HepG2 (cell line): ENCODE measurements at regions not wholly inside any gene's neighbourhood (a gene's known extent, or its start where the extent isn't known, plus 50 kb on each side); places are given as distances from the start of the nearest gene placed in this dataset.

Source experiments
- CHD2 ChIP-seq: IDR thresholded peaks from 2 replicates; pipeline ENCODE4 v1.6.1; 2011; ENCODE audit warnings: low read depth, low read length, improper control_type of control experiment
- EP300 ChIP-seq, 3 experiments: sonication (generic) in 1 of 3; formaldehyde crosslinking in 1 of 3; IDR thresholded peaks; 2 replicates each; pipeline versions ENCODE4 v1.5.1 to v1.6.1; 2011 to 2020; ENCODE audit warnings: low read depth in 2 of 3, low read length in 2 of 3, borderline replicate concordance in 1 of 3, improper control_type of control experiment in 1 of 3, mild to moderate bottlenecking in 1 of 3, missing genetic modification reagents in 1 of 3, moderate library complexity in 1 of 3
- EZH2 ChIP-seq: conservative IDR thresholded peaks from 2 replicates; pipeline ENCODE4 v1.6.1; 2012; ENCODE audit warnings: mild to moderate bottlenecking, low read depth, low read length, moderate library complexity
- MED8 ChIP-seq: sonication (generic); formaldehyde crosslinking; IDR thresholded peaks from 2 replicates; pipeline ENCODE4 v1.8.1; 2023; ENCODE audit warnings: mild to moderate bottlenecking, missing genetic modification reagents; ENCODE audit not compliant: insufficient replicate concordance
- NR3C1 ChIP-seq: sonication (generic); formaldehyde crosslinking; IDR thresholded peaks from 2 replicates; pipeline ENCODE4 v1.4.0; 2020; ENCODE audit warnings: missing genetic modification reagents
- RAD21 ChIP-seq: fragments of 450-650 bp; formaldehyde crosslinking; IDR thresholded peaks from 2 replicates; pipeline ENCODE4 v1.5.0; 2020; ENCODE audit warnings: mild to moderate bottlenecking
- SIX4 ChIP-seq: sonication (generic); formaldehyde crosslinking; IDR thresholded peaks from 2 replicates; pipeline ENCODE4 v1.4.0; 2020; ENCODE audit warnings: missing genetic modification reagents
- TRIM24 ChIP-seq: sonication (generic); formaldehyde crosslinking; IDR thresholded peaks from 2 replicates; pipeline ENCODE4 v1.8.0; 2022; ENCODE audit warnings: mild to moderate bottlenecking, missing genetic modification reagents
- ZBTB21 ChIP-seq: sonication (generic); formaldehyde crosslinking; IDR thresholded peaks from 2 replicates; pipeline ENCODE4 v1.4.0; 2020; ENCODE audit warnings: missing genetic modification reagents
- ZNF747 ChIP-seq: sonication (generic); formaldehyde crosslinking; IDR thresholded peaks from 2 replicates; pipeline ENCODE4 v1.8.1; 2023; ENCODE audit warnings: missing genetic modification reagents, mild to moderate bottlenecking, borderline replicate concordance
- TF ChIP-seq, protein P1 (sequence below): sonication (generic); formaldehyde crosslinking; IDR thresholded peaks from 2 replicates; pipeline ENCODE4 v1.5.0; 2020; ENCODE audit warnings: mild to moderate bottlenecking, missing genetic modification reagents, moderate library complexity
- TF ChIP-seq, protein P2 (sequence below): sonication (generic); formaldehyde crosslinking; conservative IDR thresholded peaks from 2 replicates; pipeline ENCODE4 v1.5.0; 2020; ENCODE audit warnings: missing genetic modification reagents
- TF ChIP-seq, protein P3 (sequence below): sonication (generic); formaldehyde crosslinking; conservative IDR thresholded peaks from 2 replicates; pipeline ENCODE4 v1.4.0; 2020; ENCODE audit warnings: missing genetic modification reagents

DNA sequence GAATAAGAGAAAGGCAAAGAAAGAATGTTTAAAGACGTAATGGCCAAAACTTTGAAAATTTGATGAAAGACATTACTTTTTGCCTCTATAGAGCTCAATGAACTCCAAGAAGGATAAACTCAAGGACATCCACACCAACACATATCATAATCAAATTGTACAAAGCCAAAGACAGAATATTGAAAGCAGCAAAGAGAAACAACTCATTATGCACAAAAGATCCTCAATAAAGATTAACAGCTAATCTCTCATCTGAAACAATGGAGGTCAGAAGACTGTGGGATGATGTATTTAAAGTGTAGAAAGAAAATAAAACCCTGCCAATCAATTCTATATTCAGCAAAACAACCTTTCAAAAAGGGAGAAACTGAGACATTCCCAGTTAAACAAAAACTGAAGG is 129.1 kb upstream of the TEX13D start:
- TF ChIP-seq MED8 (CRISPR knock-in tag): no peak
- TF ChIP-seq RAD21: no peak
- no peak for TF ChIP-seq ZNF747 (CRISPR knock-in tag)
- TF ChIP-seq, protein P1, sequence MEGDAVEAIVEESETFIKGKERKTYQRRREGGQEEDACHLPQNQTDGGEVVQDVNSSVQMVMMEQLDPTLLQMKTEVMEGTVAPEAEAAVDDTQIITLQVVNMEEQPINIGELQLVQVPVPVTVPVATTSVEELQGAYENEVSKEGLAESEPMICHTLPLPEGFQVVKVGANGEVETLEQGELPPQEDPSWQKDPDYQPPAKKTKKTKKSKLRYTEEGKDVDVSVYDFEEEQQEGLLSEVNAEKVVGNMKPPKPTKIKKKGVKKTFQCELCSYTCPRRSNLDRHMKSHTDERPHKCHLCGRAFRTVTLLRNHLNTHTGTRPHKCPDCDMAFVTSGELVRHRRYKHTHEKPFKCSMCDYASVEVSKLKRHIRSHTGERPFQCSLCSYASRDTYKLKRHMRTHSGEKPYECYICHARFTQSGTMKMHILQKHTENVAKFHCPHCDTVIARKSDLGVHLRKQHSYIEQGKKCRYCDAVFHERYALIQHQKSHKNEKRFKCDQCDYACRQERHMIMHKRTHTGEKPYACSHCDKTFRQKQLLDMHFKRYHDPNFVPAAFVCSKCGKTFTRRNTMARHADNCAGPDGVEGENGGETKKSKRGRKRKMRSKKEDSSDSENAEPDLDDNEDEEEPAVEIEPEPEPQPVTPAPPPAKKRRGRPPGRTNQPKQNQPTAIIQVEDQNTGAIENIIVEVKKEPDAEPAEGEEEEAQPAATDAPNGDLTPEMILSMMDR: no peak
- no peak for TF ChIP-seq NR3C1 (CRISPR knock-in tag)
- TF ChIP-seq ZBTB21: no peak
- TF ChIP-seq, protein P2, sequence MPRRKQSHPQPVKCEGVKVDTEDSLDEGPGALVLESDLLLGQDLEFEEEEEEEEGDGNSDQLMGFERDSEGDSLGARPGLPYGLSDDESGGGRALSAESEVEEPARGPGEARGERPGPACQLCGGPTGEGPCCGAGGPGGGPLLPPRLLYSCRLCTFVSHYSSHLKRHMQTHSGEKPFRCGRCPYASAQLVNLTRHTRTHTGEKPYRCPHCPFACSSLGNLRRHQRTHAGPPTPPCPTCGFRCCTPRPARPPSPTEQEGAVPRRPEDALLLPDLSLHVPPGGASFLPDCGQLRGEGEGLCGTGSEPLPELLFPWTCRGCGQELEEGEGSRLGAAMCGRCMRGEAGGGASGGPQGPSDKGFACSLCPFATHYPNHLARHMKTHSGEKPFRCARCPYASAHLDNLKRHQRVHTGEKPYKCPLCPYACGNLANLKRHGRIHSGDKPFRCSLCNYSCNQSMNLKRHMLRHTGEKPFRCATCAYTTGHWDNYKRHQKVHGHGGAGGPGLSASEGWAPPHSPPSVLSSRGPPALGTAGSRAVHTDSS (CRISPR knock-in tag): no peak
- TF ChIP-seq, protein P3, sequence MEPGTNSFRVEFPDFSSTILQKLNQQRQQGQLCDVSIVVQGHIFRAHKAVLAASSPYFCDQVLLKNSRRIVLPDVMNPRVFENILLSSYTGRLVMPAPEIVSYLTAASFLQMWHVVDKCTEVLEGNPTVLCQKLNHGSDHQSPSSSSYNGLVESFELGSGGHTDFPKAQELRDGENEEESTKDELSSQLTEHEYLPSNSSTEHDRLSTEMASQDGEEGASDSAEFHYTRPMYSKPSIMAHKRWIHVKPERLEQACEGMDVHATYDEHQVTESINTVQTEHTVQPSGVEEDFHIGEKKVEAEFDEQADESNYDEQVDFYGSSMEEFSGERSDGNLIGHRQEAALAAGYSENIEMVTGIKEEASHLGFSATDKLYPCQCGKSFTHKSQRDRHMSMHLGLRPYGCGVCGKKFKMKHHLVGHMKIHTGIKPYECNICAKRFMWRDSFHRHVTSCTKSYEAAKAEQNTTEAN (CRISPR knock-in tag): no peak
- TF ChIP-seq TRIM24 (CRISPR knock-in tag): no peak
- no peak for TF ChIP-seq EZH2
- no peak for TF ChIP-seq SIX4 (CRISPR knock-in tag)
- no peak for TF ChIP-seq EP300 (IDR thresholded peaks at IDR 0.05; ENCODE audit: low read depth in 2 of 2, low read length in 2 of 2)
- no peak for TF ChIP-seq EP300 (CRISPR knock-in tag; IDR thresholded peaks at IDR 0.05; ENCODE audit: borderline replicate concordance)
- TF ChIP-seq CHD2: no peak
